ENCODE measurements at regions not wholly inside any gene's neighbourhood (a gene's known extent, or its start where the extent isn't known, plus 50 kb on each side); places are given as distances from the start of the nearest gene placed in this dataset.
A peak's percentile ranks its signal among the peaks of the same experiment; 100 is the strongest.
"Not testable (repeated sequence)": the region's sequence is repeated elsewhere in the genome, so short reads cannot be mapped to it uniquely, and the experiment has no call there.

DNA sequence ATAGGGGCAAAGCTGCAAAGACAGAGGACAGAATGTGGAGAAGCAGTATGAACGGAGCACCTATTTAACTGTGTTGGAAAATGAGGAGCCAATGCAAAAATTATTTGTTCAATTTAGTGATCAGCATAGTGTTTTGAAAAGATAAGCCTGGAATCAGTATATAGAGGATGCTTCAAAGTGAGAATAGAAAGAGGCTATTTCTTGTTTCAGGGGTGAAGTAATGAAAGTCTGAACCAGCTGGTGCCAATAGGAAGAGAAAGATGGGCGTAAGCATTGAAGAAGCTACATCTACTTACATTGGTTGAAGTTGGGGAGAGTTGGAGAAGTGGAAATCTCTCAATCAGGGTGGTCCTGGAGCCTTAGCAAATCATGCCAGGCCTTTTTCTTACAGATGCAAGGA is 77.3 kb upstream of the SLC38A4 start:
- DNase-seq (ENCODE audit: insufficient read length, low spot score) (no peak), FAIRE-seq (no peak)
- no peak for TF ChIP-seq POLR2A (IDR thresholded peaks at IDR 0.05; ENCODE audit: low read depth, low read length)

- no peak for FAIRE-seq
- DNase-seq (ENCODE audit: insufficient read length, low spot score) = no peak
- no peak for TF ChIP-seq POLR2A (IDR thresholded peaks at IDR 0.05; ENCODE audit: low read depth, low read length)
Observed at GRCh38 chr12:46904406-46905238, 78.8 kb upstream of the SLC38A4 start.

DNA sequence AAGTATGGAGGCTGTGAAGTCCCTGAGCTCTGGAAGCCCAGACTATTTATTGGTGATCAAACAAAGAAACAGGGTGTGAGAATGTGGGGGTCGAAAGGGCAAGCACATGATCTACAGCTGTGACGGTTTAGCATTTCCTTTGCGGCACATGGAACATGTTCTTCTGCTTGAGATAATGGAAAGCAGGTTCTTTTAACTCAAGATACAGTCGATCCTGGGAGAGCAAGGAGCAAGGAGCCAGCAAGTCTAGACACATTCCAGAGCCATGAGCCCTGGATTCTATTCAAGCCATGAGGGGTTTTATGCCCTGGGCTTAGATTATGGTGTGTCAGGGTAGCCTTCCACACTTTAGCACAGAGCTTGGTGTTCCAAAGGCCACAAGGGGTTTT is 79.4 kb upstream of the SLC38A4 start:
- DNase-seq (ENCODE audit: insufficient read length, low spot score); FAIRE-seq: not testable (repeated sequence)

- TF ChIP-seq POLR2A (IDR thresholded peaks at IDR 0.05; ENCODE audit: low read depth, low read length) = no peak
- FAIRE-seq (no peak), DNase-seq (ENCODE audit: insufficient read length, low spot score) (no peak)
Observed at GRCh38 chr12:46907791-46908190, 82.0 kb upstream of the SLC38A4 start.

- FAIRE-seq (peak; percentile 97), DNase-seq (ENCODE audit: insufficient read length, low spot score) (peak; percentile 15)
- TF ChIP-seq POLR2A (IDR thresholded peaks at IDR 0.05; ENCODE audit: low read depth, low read length) = no peak
Observed at GRCh38 chr12:46908236-46908935, 82.6 kb upstream of the SLC38A4 start.

GRCh38 chr12:46908936-46909635 is 83.3 kb upstream of the SLC38A4 start:
- FAIRE-seq (no peak), DNase-seq (ENCODE audit: insufficient read length, low spot score) (no peak)
- TF ChIP-seq POLR2A (IDR thresholded peaks at IDR 0.05; ENCODE audit: low read depth, low read length) = no peak

DNA sequence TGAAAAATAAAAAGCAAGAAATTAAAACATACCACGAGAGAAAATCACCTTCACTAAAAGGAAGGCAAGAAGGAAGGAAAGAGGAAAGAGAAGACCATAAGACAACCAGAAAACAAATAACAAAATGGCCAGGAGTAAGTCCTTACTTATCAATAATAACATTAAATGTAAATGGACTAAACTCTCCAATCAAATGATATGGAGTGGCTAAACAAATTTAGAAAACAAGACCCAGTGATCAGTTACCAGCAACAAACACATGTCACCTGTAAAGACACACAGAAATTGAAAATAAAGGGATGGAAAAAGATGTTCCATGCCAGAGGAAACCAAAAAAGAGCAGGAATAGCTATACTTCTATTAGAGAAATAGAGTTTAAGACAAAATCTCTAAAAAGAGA is 85.0 kb upstream of the SLC38A4 start:
- DNase-seq (ENCODE audit: insufficient read length, low spot score) (no peak), FAIRE-seq (no peak)
- no peak for TF ChIP-seq POLR2A (IDR thresholded peaks at IDR 0.05; ENCODE audit: low read depth, low read length)

- DNase-seq (ENCODE audit: insufficient read length, low spot score) = no peak
- no peak for TF ChIP-seq POLR2A (IDR thresholded peaks at IDR 0.05; ENCODE audit: low read depth, low read length)
- peak; percentile 30 for FAIRE-seq
Observed at GRCh38 chr12:46914336-46914735, 88.5 kb upstream of the SLC38A4 start.

DNA sequence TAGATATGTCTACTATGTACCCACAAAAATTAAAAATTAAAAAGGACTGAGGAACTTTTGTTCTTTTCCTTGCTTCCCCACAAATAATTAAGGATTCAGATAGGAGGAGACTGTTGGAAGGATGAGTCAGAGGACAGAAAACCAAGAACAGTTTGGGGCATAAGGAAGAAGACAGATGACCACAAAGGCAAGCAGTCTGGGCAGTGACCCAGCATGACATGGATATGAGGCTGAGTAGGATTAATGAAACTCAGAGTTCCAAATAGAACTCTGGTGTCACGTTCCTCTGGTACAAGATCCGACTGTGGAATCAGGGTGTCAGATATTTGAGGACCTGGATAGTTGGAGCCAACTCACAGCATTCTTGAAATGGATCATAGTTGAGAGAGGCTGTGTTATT is 89.3 kb upstream of the SLC38A4 start:
- FAIRE-seq = peak; percentile 100
- peak; percentile 15 for DNase-seq (ENCODE audit: insufficient read length, low spot score)
- no peak for TF ChIP-seq POLR2A (IDR thresholded peaks at IDR 0.05; ENCODE audit: low read depth, low read length)

- no peak for TF ChIP-seq POLR2A (IDR thresholded peaks at IDR 0.05; ENCODE audit: low read depth, low read length)
- DNase-seq (ENCODE audit: insufficient read length, low spot score) (no peak), FAIRE-seq (peak; percentile 15)
Observed at GRCh38 chr12:46915836-46916235, 90.0 kb upstream of the SLC38A4 start.

DNA sequence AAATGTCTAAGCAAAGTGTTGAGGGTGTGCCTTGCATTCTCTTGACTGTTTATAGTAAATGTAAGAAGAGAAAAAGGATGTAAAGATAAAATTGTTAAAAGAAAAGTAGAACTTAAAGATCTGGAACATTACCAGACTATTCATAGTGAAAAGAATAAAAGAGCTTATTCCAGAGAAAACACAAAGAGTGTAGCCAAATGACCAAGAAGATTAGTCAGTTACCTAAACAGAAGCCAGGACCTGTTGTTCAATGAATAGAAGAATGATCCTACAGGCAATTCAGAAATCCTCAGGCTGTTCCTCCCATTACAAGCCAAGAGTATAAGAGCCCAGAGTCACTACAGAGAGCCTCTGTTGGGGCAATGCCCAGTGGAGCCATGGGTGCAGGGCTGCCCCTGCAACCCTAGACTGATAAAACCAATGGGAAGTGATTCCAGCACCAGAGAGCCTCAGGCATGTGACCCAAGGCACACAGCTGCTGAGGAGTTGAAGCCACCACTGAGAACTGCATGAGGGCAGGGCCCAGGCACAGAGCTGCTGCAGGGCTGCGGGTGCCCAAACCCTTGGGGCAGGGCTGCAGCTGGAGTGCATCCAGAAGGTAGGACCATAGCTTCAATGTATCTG is 91.1 kb upstream of the SLC38A4 start:
- TF ChIP-seq POLR2A (IDR thresholded peaks at IDR 0.05; ENCODE audit: low read depth, low read length) = no peak
- DNase-seq (ENCODE audit: insufficient read length, low spot score) (no peak), FAIRE-seq (no peak)

- no peak for DNase-seq (ENCODE audit: insufficient read length, low spot score)
- TF ChIP-seq POLR2A (IDR thresholded peaks at IDR 0.05; ENCODE audit: low read depth, low read length) = no peak
Observed at GRCh38 chr12:46917821-46918220, 92.0 kb upstream of the SLC38A4 start.

GRCh38 chr12:46918631-46919030 is 92.8 kb upstream of the SLC38A4 start:
- FAIRE-seq = no peak
- no peak for TF ChIP-seq POLR2A (IDR thresholded peaks at IDR 0.05; ENCODE audit: low read depth, low read length)

More at GRCh38 chr12:46917821-46918220, 92.0 kb upstream of the SLC38A4 start:
- no peak for FAIRE-seq

More at GRCh38 chr12:46918631-46919030, 92.8 kb upstream of the SLC38A4 start:
- DNase-seq (ENCODE audit: insufficient read length, low spot score) = no peak
